ENCODE measurements at regions not wholly inside any gene's neighbourhood (a gene's known extent, or its start where the extent isn't known, plus 50 kb on each side); places are given as distances from the start of the nearest gene placed in this dataset.

DNA sequence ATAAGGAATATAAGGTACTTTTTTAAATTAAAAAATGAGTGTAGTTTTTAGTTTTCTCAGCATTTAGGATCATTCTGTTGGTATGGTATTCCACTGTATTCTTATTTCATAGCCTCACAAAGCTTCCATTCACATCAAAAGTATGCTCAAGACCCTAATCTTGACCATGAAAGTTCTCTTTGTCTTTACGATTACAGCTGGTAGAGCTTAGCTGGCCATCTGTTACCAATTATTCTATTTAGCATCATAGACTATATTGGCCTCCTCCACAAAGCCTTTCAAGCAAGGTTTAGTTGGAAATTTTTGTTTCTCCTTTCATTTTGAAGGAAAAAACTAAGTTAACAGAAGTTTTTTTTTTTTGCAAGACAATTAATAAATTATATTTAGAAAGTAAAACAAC, 245.1 kb downstream of the KCTD12 start:
- TF ChIP-seq FOXA1 (IDR thresholded peaks at IDR 0.05) (no peak), L3MBTL2 (conservative IDR thresholded peaks at IDR 0.05) (no peak), ZNF384 (IDR thresholded peaks at IDR 0.05) (no peak)

Measured in HEK293T (cell line).